K562 (cell line): ENCODE measurements at regions not wholly inside any gene's neighbourhood (a gene's known extent, or its start where the extent isn't known, plus 50 kb on each side); places are given as distances from the start of the nearest gene placed in this dataset.

ENCODE experiments used
- ATAC-seq: fragments of 200-7000 bp; cut with Tn5 transposase; 3 replicates; pipeline ENCODE4 v1.9.1; 2020; ENCODE audit warnings: moderate library complexity
- BruUV-seq: library from RNA; stranded (reverse); fragments of 400-500 nt; replicated peaks from 2 replicates; lab custom pipeline; 2021; lab: Mats Ljungman, UMichigan
- CTCF ChIA-PET: fragments of 300-600 bp; formaldehyde crosslinking; extraction: SDS; loops from one replicate; lab custom pipeline; 2021; ENCODE audit warnings: low intra/inter-chr PET ratio; lab: Yijun Ruan, JAX
- POLR2A ChIA-PET: fragments of 300-600, 350-650 bp; sonication (Branson Sonifier 250); formaldehyde crosslinking; extraction: SDS; loops from one replicate; lab custom pipeline; 2021; ENCODE audit warnings: antibody characterized with exemption, inconsistent platforms; lab: Yijun Ruan, JAX
- DNase-seq, 4 experiments: peaks; one replicate each; pipeline versions ENCODE4 v3.0.0 to v3.0.0-alpha.2; 2011 to 2018; ENCODE audit warnings: low spot score in 3 of 4, mixed read lengths in 3 of 4; ENCODE audit errors: extremely low read depth in 1 of 4
- FAIRE-seq: peaks from 2 replicates; lab custom pipeline; 2011; peaks lifted over from hg19 to GRCh38; lab: Jason Lieb, UNC
- H2AFZ ChIP-seq: 2 replicates; pipeline ENCODE4 v1.6.0; 2011; ENCODE audit warnings: low read depth, low read length, control low read depth, inconsistent platforms
- H3K27ac ChIP-seq: fragments of 200-600 bp; 3 replicates; pipeline ENCODE4 v1.8.0; 2011; ENCODE audit warnings: low read depth, mild to moderate bottlenecking, control low read depth, inconsistent platforms, low read length, moderate library complexity, mixed read lengths; ENCODE audit errors: extremely low read depth
- H3K27me3 ChIP-seq, 2 experiments: fragments of 300-600 bp in 1 of 2; 2 replicates in 1 of 2; 3 replicates in 1 of 2; pipeline versions ENCODE4 v1.6.0 to v1.8.0; 2011; ENCODE audit warnings: inconsistent platforms in 2 of 2, low read length in 2 of 2, mild to moderate bottlenecking in 1 of 2, mixed read lengths in 1 of 2, moderate library complexity in 1 of 2; ENCODE audit not compliant: control insufficient read depth in 2 of 2, insufficient read depth in 2 of 2
- H3K36me3 ChIP-seq: fragments of 300-600 bp; 3 replicates; pipeline ENCODE4 v1.8.0; 2011; ENCODE audit warnings: mild to moderate bottlenecking, low read length, inconsistent platforms; ENCODE audit not compliant: control insufficient read depth, insufficient read depth
- H3K4me1 ChIP-seq, 2 experiments: fragments of 200-600 bp in 1 of 2; replicated peaks in 1 of 2; 2 replicates in 1 of 2; 3 replicates in 1 of 2; pipeline versions ENCODE4 v1.5.1 to v1.8.0; 2011; ENCODE audit warnings: inconsistent platforms in 2 of 2, low read length in 2 of 2, mild to moderate bottlenecking in 1 of 2, mixed read lengths in 1 of 2, moderate library complexity in 1 of 2; ENCODE audit not compliant: control insufficient read depth in 2 of 2, insufficient read depth in 2 of 2
- H3K4me2 ChIP-seq: 2 replicates; pipeline ENCODE4 v1.6.1; 2011; ENCODE audit warnings: low read length, control low read depth, inconsistent platforms, mixed read lengths; ENCODE audit not compliant: insufficient read depth
- H3K4me3 ChIP-seq: fragments of 200-600 bp; sonication (generic), shearing (Covaris generic); 2 replicates; pipeline ENCODE4 v1.5.1; 2016; ENCODE audit warnings: control low read depth, inconsistent platforms
- H3K79me2 ChIP-seq: fragments of 200-600 bp; 3 replicates; pipeline ENCODE4 v1.8.0; 2011; ENCODE audit warnings: low read length, inconsistent platforms; ENCODE audit not compliant: control insufficient read depth, insufficient read depth
- H3K9ac ChIP-seq, 2 experiments: 2 replicates each; pipeline versions ENCODE4 v1.6.0 to v1.6.1; 2011; ENCODE audit warnings: low read depth in 2 of 2, low read length in 2 of 2, control low read depth in 1 of 2, inconsistent platforms in 1 of 2, mild to moderate bottlenecking in 1 of 2, mixed read lengths in 1 of 2; ENCODE audit not compliant: insufficient read depth in 1 of 2
- H3K9me1 ChIP-seq: one replicate; pipeline ENCODE4 v1.6.0; 2011; ENCODE audit warnings: inconsistent platforms, mild to moderate bottlenecking, low read length, moderate library complexity; ENCODE audit not compliant: control insufficient read depth, insufficient read depth
- H3K9me3 ChIP-seq: replicated peaks from 2 replicates; pipeline ENCODE4 v1.5.1; 2011; ENCODE audit warnings: low read depth, low read length, inconsistent platforms; ENCODE audit not compliant: control insufficient read depth, insufficient read depth
- H4K20me1 ChIP-seq: replicated peaks from 2 replicates; pipeline ENCODE4 v1.6.1; 2011; ENCODE audit warnings: low read length, inconsistent platforms, mixed read lengths; ENCODE audit not compliant: control insufficient read depth, insufficient read depth
- ASH1L ChIP-seq: fragments of 450-650 bp; IDR thresholded peaks from 2 replicates; pipeline ENCODE4 v1.6.1; 2018; ENCODE audit warnings: borderline replicate concordance, mild to moderate bottlenecking, low read depth; ENCODE audit not compliant: partially characterized antibody
- HDGF ChIP-seq: fragments of 450-650 bp; IDR thresholded peaks from 2 replicates; pipeline ENCODE4 v1.6.1; 2016
- KAT7 ChIP-seq: sonication (generic); formaldehyde crosslinking; IDR thresholded peaks from 2 replicates; pipeline ENCODE4 v1.8.0; 2022; ENCODE audit warnings: missing genetic modification reagents, mild to moderate bottlenecking, borderline replicate concordance
- KLF13 ChIP-seq: fragments of 450-650 bp; IDR thresholded peaks from 2 replicates; pipeline ENCODE4 v1.6.1; 2016; ENCODE audit warnings: missing genetic modification characterization, low read depth, mild to moderate bottlenecking, missing compliant biosample characterization, moderate library complexity, borderline replicate concordance
- NR3C1 ChIP-seq: sonication (generic); formaldehyde crosslinking; IDR thresholded peaks from 2 replicates; pipeline ENCODE4 v1.8.1; 2022; ENCODE audit warnings: missing genetic modification reagents
- NR4A1 ChIP-seq, 2 experiments: fragments of 250-450 bp in 1 of 2; fragments of 450-650 bp in 1 of 2; sonication (Bioruptor Pico) in 1 of 2; IDR thresholded peaks; 2 replicates each; pipeline versions ENCODE4 v1.4.0 to v1.6.1; 2016 to 2020; ENCODE audit warnings: mild to moderate bottlenecking in 2 of 2, missing compliant biosample characterization in 1 of 2, missing genetic modification characterization in 1 of 2, moderate library complexity in 1 of 2
- POLR2H ChIP-seq: IDR thresholded peaks from 2 replicates; pipeline ENCODE4 v1.6.1; 2016; ENCODE audit warnings: missing genetic modification characterization, low read depth, mild to moderate bottlenecking, control low read depth, missing compliant biosample characterization, moderate library complexity
- SMARCC2 ChIP-seq: fragments of 450-650 bp; IDR thresholded peaks from 2 replicates; pipeline ENCODE4 v1.6.1; 2017; ENCODE audit warnings: antibody characterized with exemption, moderate library complexity, mild to moderate bottlenecking, low read depth
- SRF ChIP-seq, 2 experiments: fragments of 250-450, 450-650 bp in 1 of 2; sonication (Bioruptor Pico) in 1 of 2; sonication (generic) in 1 of 2; formaldehyde crosslinking; IDR thresholded peaks; 2 replicates each; pipeline versions ENCODE4 v1.5.0 to v1.5.1; 2020 to 2022; ENCODE audit warnings: mild to moderate bottlenecking in 1 of 2, missing genetic modification reagents in 1 of 2
- WGBS: fragments of 100-300 bp; shearing (Covaris generic); methylation state at CpG from one replicate; pipeline ENCODE4 v1.1.6; 2016; ENCODE audit warnings: low coverage, mixed read lengths; ENCODE audit not compliant: insufficient coverage; ENCODE audit errors: missing lambda C conversion rate; 5-methylcytosine and 5-hydroxymethylcytosine counted together
- in situ Hi-C: fragments of 300-500 bp; cut with MboI; formaldehyde crosslinking; loops from 4 replicates; pipeline ENCODE4 v1.15.0; 2018; ENCODE audit warnings: inconsistent platforms, mixed read lengths
- intact Hi-C: fragments of 100-400 bp; cut with micrococcal nuclease; formaldehyde crosslinking; loops from 2 replicates; pipeline ENCODE4 v1.14.2; 2022
- TF ChIP-seq, protein P1 (sequence below), 2 experiments: IDR thresholded peaks in 1 of 2; conservative IDR thresholded peaks in 1 of 2; 2 replicates each; pipeline ENCODE4 v1.6.1; 2016; ENCODE audit warnings: low read depth in 2 of 2, mild to moderate bottlenecking in 1 of 2, missing compliant biosample characterization in 1 of 2, missing genetic modification characterization in 1 of 2, moderate library complexity in 1 of 2
- TF ChIP-seq, protein P2 (sequence below): fragments of 250-450 bp; sonication (Bioruptor Pico); IDR thresholded peaks from 2 replicates; pipeline ENCODE4 v1.8.0; 2021; ENCODE audit warnings: moderate library complexity, mild to moderate bottlenecking, inconsistent platforms

DNA sequence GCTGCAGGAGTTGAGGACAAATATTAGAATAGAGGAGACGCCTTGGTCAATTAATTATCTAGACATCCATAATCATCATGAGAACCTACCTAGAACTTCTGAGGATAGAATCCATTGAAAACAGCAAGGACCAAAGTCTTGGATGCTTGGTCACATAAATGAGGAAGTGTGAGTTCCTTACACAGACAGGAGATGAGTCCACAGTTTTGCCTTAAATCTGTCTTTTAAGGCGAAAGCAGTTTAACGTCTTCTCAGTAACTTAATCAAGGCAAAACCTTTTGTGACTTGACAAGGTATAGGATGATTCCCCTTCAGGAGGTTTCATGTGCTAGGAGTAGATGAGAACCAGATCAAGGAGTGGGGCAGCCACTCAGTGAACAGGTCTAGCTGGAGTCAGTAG, 1783.2 kb upstream of the CELF4 start:
- DNase-seq = no peak
- no peak for TF ChIP-seq KLF13 (tag)
- no peak for TF ChIP-seq SRF (CRISPR knock-in tag; IDR thresholded peaks at IDR 0.05)
- no peak for TF ChIP-seq NR4A1 (CRISPR knock-in tag; IDR thresholded peaks at IDR 0.05)
- no peak for TF ChIP-seq NR4A1 (tag; IDR thresholded peaks at IDR 0.05)
- no peak for TF ChIP-seq POLR2H (tag)
- TF ChIP-seq SMARCC2 = no peak
- no peak for TF ChIP-seq HDGF
- TF ChIP-seq, all 486 proteins: peak for 0
- Histone ChIP-seq H3K27ac (no peak overlapping the region), H4K20me1 (no peaks in the 10 kb centered on the region), H2AFZ (no peak overlapping the region), H3K4me3 (no peak overlapping the region), H3K9me3 (no peaks in the 10 kb centered on the region; the same call in 1 of the 2 replicates), H3K4me2 (no peak overlapping the region), H3K27me3 (no peaks in the 10 kb centered on the region), H3K36me3 (no peaks in the 10 kb centered on the region), H3K9me1 (no peaks in the 10 kb centered on the region), H3K9ac (no peak overlapping the region), H3K79me2 (no peaks in the 10 kb centered on the region), H3K4me1 (no peaks in the 10 kb centered on the region)
- ATAC-seq = no peak
- no TSS peak for BruUV-seq
- intact Hi-C loops = no loop called here
- ChIA-PET POLR2A (no interaction called here), CTCF (no interaction called here)
- 2% methylated on average over 3 of the region's 3 CpGs for WGBS
- in situ Hi-C loops = no loop called here
- FAIRE-seq = no peak

DNA sequence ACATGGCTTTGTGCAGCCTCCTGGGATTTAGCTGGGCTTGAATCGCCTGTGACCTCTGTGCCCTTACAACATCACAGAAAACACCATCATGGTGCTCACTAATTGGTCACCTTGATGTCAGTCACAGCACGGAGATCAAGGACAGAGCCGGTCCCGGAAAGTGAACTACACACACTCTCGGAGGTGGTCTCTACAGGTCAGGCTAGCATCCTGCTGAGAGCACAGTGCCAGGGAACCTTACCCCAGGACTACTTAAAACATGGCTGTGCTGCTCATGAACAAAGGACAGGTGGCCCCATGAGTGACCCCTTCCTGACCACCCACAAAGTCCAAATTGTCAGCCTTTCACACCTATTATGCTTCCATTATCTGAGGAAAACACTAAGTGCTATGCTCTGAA, 1782.1 kb upstream of the CELF4 start:
- in situ Hi-C loops = no loop called here
- ChIA-PET CTCF (no interaction called here), POLR2A (no interaction called here)
- H3K9me1 ChIP-seq = no peaks in the 10 kb centered on the region
- no peak overlapping the region for H3K27ac ChIP-seq
- no peaks in the 10 kb centered on the region for H4K20me1 ChIP-seq
- H3K4me3 ChIP-seq = no peak overlapping the region
- no peak overlapping the region for H2AFZ ChIP-seq
- ATAC-seq = no peak
- H3K36me3 ChIP-seq = no peaks in the 10 kb centered on the region
- no peak for FAIRE-seq
- no peak overlapping the region for H3K9ac ChIP-seq
- no peak for DNase-seq
- H3K79me2 ChIP-seq = no peaks in the 10 kb centered on the region
- no TSS peak for BruUV-seq
- H3K9me3 ChIP-seq = no peaks in the 10 kb centered on the region; the same call in 1 of the 2 replicates
- H3K4me2 ChIP-seq = no peak overlapping the region
- no peaks in the 10 kb centered on the region for H3K4me1 ChIP-seq
- 7% methylated on average over 5 of the region's 5 CpGs for WGBS
- H3K27me3 ChIP-seq = no peaks in the 10 kb centered on the region
- intact Hi-C loops = no loop called here
- TF ChIP-seq NR3C1 (CRISPR knock-in tag) (no peak), ASH1L (no peak), KAT7 (CRISPR knock-in tag) (no peak)
- TF ChIP-seq, protein P1, sequence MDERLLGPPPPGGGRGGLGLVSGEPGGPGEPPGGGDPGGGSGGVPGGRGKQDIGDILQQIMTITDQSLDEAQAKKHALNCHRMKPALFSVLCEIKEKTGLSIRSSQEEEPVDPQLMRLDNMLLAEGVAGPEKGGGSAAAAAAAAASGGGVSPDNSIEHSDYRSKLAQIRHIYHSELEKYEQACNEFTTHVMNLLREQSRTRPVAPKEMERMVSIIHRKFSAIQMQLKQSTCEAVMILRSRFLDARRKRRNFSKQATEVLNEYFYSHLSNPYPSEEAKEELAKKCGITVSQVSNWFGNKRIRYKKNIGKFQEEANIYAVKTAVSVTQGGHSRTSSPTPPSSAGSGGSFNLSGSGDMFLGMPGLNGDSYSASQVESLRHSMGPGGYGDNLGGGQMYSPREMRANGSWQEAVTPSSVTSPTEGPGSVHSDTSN (CRISPR knock-in tag; IDR thresholded peaks at IDR 0.05; ENCODE audit: low read depth) = no peak
- TF ChIP-seq, protein P1 (tag; conservative IDR thresholded peaks at IDR 0.05; ENCODE audit: low read depth) = no peak
- TF ChIP-seq, protein P2, sequence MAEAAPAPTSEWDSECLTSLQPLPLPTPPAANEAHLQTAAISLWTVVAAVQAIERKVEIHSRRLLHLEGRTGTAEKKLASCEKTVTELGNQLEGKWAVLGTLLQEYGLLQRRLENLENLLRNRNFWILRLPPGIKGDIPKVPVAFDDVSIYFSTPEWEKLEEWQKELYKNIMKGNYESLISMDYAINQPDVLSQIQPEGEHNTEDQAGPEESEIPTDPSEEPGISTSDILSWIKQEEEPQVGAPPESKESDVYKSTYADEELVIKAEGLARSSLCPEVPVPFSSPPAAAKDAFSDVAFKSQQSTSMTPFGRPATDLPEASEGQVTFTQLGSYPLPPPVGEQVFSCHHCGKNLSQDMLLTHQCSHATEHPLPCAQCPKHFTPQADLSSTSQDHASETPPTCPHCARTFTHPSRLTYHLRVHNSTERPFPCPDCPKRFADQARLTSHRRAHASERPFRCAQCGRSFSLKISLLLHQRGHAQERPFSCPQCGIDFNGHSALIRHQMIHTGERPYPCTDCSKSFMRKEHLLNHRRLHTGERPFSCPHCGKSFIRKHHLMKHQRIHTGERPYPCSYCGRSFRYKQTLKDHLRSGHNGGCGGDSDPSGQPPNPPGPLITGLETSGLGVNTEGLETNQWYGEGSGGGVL (CRISPR knock-in tag) = no peak
